Kidney epithelial cell (primary cell): ENCODE measurements at regions not wholly inside any gene's neighbourhood (a gene's known extent, or its start where the extent isn't known, plus 50 kb on each side); places are given as distances from the start of the nearest gene placed in this dataset.
"Not testable (repeated sequence)": the region's sequence is repeated elsewhere in the genome, so short reads cannot be mapped to it uniquely, and the experiment has no call there.

Source experiments
- DNase-seq: peaks from one replicate; pipeline ENCODE4 v3.0.0-alpha.2; 2010; ENCODE audit warnings: low read depth
- H3K27me3 ChIP-seq: 2 replicates; pipeline ENCODE4 v1.6.0; 2011; ENCODE audit warnings: low read length; ENCODE audit not compliant: control insufficient read depth, insufficient read depth
- H3K36me3 ChIP-seq: 2 replicates; pipeline ENCODE4 v1.5.1; 2011; ENCODE audit warnings: low read length; ENCODE audit not compliant: control insufficient read depth, insufficient read depth
- H3K4me3 ChIP-seq: 2 replicates; pipeline ENCODE4 v1.5.1; 2011; ENCODE audit warnings: low read depth, mild to moderate bottlenecking, control low read depth, low read length
- CTCF ChIP-seq: IDR thresholded peaks from 2 replicates; pipeline ENCODE4 v1.5.1; 2011; ENCODE audit warnings: mild to moderate bottlenecking, moderate library complexity, low read length, control low read depth, inconsistent platforms; ENCODE audit not compliant: insufficient read depth, poor library complexity, severe bottlenecking

- H3K4me3 ChIP-seq: no peak overlapping the region
- no peaks in the 10 kb centered on the region for H3K27me3 ChIP-seq
- no peaks in the 10 kb centered on the region for H3K36me3 ChIP-seq
- no peak for DNase-seq
- no peak for TF ChIP-seq CTCF
These were observed 164.9 kb downstream of the PTBP2 start for GRCh38 chr1:96886474-96886873.

GRCh38 chr1:96887501-96887900 lies 165.9 kb downstream of the PTBP2 start:
- Histone ChIP-seq H3K4me3 (no peak overlapping the region), H3K27me3 (no peaks in the 10 kb centered on the region), H3K36me3 (no peaks in the 10 kb centered on the region)
- no peak for DNase-seq
- TF ChIP-seq CTCF: no peak

- Histone ChIP-seq H3K36me3 (no peaks in the 10 kb centered on the region), H3K4me3 (no peak overlapping the region), H3K27me3 (no peaks in the 10 kb centered on the region)
- no peak for DNase-seq
- TF ChIP-seq CTCF: no peak
These were observed 180.3 kb downstream of the PTBP2 start for GRCh38 chr1:96901783-96902363.

GRCh38 chr1:96912248-96912647 lies 190.7 kb downstream of the PTBP2 start:
- Histone ChIP-seq H3K4me3 (no peak overlapping the region), H3K27me3 (no peaks in the 10 kb centered on the region), H3K36me3 (no peaks in the 10 kb centered on the region)
- no peak for TF ChIP-seq CTCF
- DNase-seq: no peak

DNA sequence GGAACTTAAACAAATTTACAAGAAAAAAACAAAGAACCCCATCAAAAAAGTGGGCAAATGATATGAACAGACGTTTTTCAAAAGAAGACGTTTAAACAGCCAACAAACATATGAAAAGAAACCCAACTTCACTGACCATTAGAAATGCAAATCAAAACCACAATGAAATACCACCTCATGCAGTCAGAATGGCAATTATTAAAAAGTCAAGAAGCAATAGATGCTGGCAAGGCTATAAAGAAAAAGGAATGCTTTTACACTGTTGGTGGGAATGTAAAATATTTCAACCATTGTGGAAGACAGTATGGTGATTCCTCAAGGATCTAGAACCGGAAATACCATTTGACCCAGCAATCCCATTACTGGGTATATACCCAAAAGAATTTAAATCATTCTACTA lies 194.1 kb downstream of the PTBP2 start:
- H3K36me3 ChIP-seq, DNase-seq, H3K4me3 ChIP-seq, H3K27me3 ChIP-seq: not testable (repeated sequence)

DNA sequence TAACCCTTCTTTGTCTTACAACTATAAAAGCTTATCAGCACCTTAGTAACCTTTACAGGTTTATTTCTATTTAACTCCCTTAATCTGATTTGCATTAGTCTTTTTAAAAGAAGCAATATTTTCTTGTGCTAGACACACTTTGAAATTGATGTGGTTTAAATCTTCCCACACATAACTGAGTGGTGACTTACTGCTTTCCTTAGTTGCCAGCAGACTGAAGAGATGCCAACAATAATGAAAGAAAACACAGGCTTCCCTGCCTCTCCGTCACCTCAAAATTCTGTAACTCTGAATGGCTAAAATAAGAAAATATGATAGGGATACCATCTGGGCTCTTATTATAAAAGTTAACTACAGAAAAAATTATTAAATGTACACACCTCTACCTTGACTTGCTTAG lies 196.8 kb downstream of the PTBP2 start:
- no peak for TF ChIP-seq CTCF
- H3K27me3 ChIP-seq: no peaks in the 10 kb centered on the region
- H3K36me3 ChIP-seq: no peaks in the 10 kb centered on the region
- DNase-seq: no peak
- no peak overlapping the region for H3K4me3 ChIP-seq
